Middle frontal gyrus (tissue), 1 donor: ENCODE measurements at regions not wholly inside any gene's neighbourhood (a gene's known extent, or its start where the extent isn't known, plus 50 kb on each side); places are given as distances from the start of the nearest gene placed in this dataset.
"Not testable (repeated sequence)": the region's sequence is repeated elsewhere in the genome, so short reads cannot be mapped to it uniquely, and the experiment has no call there.

Experiments used
- DNase-seq: peaks from one replicate; pipeline ENCODE4 v3.0.0-alpha.2; 2015; ENCODE audit warnings: low spot score; ENCODE audit errors: extremely low spot score

- no peak for DNase-seq
These were observed 955.6 kb downstream of the TBC1D32 start for GRCh38 chr6:120378582-120379220.

DNA sequence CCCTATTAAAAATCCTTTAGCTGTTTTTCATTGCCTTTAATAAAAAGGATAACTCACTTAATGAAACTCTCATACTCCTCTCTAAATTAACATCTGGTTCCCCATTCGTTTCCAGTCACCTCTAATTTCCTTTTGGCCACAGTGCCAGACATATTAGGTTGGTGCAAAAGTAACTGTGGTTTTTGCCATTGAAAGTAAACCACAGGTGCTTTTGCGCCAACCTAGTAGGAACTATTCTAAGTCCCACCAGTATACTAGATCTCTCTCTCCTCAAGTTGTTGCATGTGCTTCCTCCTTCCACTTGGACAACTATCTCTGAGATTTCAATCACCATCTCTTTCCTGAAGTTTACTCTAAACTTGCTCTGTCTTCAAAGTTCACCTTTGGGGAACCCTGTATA, 961.1 kb downstream of the TBC1D32 start:
- DNase-seq = no peak

- DNase-seq = no peak
These were observed 970.9 kb downstream of the TBC1D32 start for GRCh38 chr6:120363429-120363828.

- DNase-seq = not testable (repeated sequence)
These were observed 975.7 kb downstream of the TBC1D32 start for GRCh38 chr6:120358535-120358934.

DNA sequence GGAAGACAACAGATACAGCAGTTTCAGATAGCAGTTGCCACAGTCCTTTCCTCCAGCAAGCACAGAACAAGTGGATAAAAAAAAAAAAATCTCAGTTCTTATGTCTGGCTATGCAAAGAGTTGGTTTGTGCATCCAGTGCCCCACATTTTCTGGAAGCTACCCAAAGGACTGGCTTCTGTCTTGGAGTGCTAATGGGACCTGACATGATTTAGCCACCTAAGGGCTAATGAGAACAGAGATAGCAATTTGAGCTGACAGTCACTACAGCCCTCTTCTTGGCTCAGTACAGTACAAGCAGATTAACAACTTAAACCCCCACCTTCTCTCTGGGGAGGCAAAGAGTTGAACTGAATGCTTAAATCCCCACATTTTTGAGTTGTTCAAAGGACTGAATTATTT, 976.8 kb downstream of the TBC1D32 start:
- DNase-seq = no peak

DNA sequence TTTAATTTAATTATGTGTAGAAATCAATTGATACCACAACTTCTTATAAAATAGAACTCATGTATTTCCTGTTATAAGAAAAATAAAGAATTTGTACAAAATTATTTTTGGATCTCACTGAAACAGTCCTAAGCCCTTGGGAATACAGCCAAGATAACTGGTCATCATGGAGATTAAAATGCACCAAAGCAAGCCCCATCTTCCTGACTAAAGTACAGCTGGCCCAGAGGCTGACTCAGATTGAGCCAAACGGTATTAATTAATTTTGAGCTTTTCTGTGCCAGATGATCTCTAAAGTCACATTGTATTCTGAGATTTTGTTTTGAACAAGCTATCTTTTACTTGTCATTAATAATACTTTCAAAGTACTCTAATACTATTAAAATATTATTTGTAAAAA, 978.5 kb downstream of the TBC1D32 start:
- no peak for DNase-seq

DNA sequence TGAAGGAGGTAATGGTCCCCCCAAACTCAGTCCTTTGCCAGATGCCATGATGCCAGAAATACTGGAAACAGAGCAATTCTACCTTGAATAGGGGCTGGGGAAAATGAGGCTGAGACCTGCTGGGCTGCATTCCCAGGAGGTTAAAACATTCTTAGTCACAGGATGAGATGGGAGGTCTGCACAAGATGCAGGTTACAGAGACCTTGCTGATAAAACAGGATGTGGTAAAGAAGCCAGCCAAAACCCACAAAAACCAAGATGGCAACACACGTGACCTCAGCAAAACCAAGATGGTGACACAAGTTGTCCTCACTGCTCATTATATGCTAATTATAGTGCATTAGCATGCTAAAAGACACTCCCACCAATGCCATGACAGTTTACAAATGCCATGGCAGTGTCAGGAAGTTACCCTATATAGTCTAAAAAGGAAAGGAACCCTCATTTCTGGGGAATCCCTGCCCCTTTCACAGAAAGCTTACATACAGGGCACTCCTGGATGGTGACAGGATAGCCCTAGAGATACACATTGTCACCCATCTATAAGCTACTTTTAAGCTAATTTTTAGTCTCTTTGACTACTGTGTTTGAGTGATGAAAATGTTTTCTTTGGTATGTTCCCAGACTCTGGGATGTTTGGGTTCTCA, 979.7 kb downstream of the TBC1D32 start:
- DNase-seq = no peak

- no peak for DNase-seq
These were observed 981.8 kb downstream of the TBC1D32 start for GRCh38 chr6:120352491-120352890.

GRCh38 chr6:120348926-120349325, 985.4 kb downstream of the TBC1D32 start:
- no peak for DNase-seq

DNA sequence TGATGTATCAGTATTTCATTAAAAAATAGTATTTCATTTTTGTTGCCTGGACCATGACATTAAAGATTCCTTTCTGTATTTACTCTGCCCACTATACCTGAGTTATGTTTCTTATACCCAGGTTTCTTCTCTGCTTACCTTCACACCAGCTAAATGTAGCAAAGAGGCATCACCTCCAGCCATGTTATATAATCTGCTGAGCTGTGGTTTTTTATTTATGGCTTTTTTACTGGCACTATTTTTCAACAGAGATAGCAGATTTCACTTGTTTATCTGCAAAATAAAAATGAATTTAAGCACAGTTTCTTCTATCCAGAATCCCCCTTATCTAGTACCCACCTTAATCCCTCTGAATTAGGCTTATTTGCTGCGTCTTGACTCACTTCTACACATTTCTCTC, 979.0 kb upstream of the MAN1A1 start:
- DNase-seq = no peak

DNA sequence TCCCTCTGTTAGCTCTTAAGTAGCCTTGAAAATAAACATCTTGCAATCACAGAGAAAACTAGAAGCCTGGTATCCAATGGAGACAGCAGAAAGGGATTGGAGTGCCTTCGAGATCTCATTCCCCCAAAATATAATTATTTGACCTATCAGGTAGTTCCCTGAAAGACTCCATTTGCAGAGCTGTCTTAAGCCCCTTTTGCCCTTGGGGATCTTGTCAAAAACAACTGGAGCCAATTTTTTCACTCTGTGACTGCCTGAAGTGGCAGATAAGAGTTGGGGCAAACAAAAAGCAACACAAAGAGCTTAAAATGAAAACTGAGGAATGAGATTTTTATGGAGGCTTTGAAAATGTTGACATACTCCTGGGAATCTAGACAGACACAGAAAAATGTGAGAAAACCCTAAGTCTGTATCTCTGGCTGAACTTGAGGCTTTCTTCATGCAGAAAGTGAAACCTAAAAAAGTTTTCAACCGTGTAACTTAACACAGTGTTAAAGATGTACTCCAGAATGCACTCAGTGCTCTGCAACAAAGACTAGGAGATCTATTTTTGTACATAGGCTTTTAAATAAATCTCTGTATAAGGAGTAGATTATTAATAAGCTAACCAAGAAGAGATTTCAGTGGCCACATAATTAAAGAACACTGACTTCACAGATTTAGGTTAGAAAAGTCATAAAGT, 971.1 kb upstream of the MAN1A1 start:
- DNase-seq = no peak

- no peak for DNase-seq
These were observed 954.7 kb upstream of the MAN1A1 start for GRCh38 chr6:120304223-120304622.

GRCh38 chr6:120303527-120303926, 954.0 kb upstream of the MAN1A1 start:
- DNase-seq = no peak

DNA sequence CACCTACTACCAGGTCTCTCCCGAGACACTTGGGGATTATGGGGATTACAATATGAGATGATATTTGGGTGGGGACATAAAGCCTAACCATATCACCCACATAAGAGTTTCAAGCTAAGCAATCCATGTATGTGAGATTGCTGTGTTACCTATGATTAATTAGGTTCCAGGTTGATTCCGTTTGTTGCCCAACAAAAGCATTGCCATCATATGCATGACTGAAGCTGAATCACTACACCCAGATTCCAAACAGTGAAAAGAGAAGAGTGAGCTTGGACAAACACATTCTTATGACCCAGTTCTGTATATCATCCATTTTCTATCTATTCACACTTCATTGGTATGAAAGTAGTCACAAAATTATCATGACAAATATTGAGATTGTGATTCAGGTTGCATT, 952.5 kb upstream of the MAN1A1 start:
- no peak for DNase-seq

DNA sequence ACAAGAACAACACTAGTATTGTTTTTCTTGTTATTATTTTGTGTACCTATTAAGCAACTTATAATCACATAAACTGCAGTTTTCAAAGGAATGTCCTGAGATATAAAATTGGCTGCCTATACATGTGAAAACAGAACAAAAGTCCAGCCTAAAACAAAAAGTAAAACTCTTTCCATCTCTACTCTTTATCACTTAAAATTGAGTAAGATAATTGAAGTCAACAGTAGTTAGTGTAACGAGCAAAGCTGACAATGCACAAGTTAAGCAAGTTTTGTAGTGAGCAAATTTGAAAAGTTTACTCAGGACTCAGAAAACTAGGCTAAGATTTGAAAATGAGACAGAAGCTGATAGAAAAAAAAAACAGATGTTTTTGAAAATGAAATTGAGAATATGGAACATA, 941.4 kb upstream of the MAN1A1 start:
- no peak for DNase-seq

DNA sequence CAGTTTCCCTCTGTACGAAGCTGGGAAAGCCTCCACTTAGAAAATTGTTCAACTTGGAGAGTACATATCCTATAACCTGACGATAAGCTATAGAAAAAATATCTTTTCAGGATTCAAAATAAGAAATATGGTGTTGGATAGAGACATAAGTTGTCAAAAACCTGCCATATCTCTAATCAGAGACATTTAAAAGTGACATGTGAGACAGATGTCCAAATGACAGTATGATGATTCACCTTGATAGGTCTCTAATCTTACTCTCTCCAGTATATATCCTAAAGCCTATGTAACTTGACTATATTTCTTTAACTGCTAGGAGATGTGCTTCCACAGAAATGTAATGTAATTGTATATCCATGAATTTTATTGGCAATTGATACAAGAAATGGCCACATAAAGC, 932.4 kb upstream of the MAN1A1 start:
- DNase-seq = no peak

- no peak for DNase-seq
These were observed 930.1 kb upstream of the MAN1A1 start for GRCh38 chr6:120279466-120280167.

GRCh38 chr6:120278689-120279396, 929.3 kb upstream of the MAN1A1 start:
- no peak for DNase-seq

DNA sequence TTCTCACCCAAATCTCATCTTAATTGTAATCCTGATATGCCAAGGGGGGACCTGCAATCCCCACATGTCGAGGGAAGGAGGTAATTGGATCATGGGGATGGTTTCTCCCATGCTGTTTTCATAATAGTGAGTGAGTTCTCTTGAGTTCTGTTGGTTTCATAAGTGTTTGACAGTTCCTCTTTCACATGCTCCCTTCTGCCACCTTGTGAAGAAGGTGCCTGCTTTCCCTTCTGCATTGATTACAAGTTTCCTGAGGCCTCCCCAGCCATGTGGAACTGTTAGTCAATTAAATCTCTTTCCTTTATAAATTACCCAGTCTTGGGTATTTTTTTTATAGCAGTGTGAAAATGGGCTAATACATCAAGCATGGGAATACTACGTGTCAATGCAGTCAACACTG, 925.0 kb upstream of the MAN1A1 start:
- no peak for DNase-seq

DNA sequence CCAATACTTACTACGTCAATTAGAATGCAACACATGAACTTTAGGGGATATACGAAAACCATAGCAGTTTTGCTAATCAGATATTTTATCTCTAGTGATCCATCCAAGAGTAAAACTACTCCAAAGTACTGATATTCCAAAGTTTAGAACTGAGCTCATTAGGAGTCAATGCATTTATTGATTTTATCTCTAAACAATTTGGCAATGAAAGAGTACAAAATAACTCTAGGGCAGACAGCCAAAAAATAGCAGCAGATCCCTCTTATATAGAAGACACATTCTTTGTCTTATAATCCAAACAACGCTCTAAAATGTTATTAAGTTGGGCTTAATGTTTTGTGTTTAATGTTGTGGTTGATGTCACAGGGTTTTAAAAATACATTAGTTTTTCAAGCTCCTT, 923.9 kb upstream of the MAN1A1 start:
- DNase-seq = no peak

- no peak for DNase-seq
These were observed 922.5 kb upstream of the MAN1A1 start for GRCh38 chr6:120272038-120272437.

- not testable (repeated sequence) for DNase-seq
These were observed 918.7 kb upstream of the MAN1A1 start for GRCh38 chr6:120268256-120268655.
